Stimulated activated effector memory CD8-positive, alpha-beta T cell treated with anti-CD3 and anti-CD28 coated beads, Interleukin-12 subunit alpha, Interleukin-12 subunit beta, amount 100 ng/mL, for 72 hours (primary cell): ENCODE measurements at regions not wholly inside any gene's neighbourhood (a gene's known extent, or its start where the extent isn't known, plus 50 kb on each side); places are given as distances from the start of the nearest gene placed in this dataset.

ENCODE experiments used
- ATAC-seq: fragments of 150-1000 bp; cut with Tn5 transposase; 2 replicates; pipeline ENCODE4 v1.10.0; 2021
- DNase-seq, 2 donors: peaks; one replicate each; pipeline ENCODE4 v3.0.0; 2021 to 2022; ENCODE audit warnings: low spot score in 2 of 2
- H3K27ac Mint-ChIP-seq: one replicate; pipeline ENCODE4 v1.8.0; 2022; ENCODE audit warnings: mild to moderate bottlenecking, mixed read lengths
- H3K36me3 Mint-ChIP-seq: one replicate; pipeline ENCODE4 v1.8.0; 2022; ENCODE audit warnings: mild to moderate bottlenecking, mixed read lengths
- H3K4me1 Mint-ChIP-seq: one replicate; pipeline ENCODE4 v1.8.0; 2022; ENCODE audit warnings: mixed read lengths
- H3K4me3 Mint-ChIP-seq: one replicate; pipeline ENCODE4 v1.8.0; 2022; ENCODE audit warnings: mild to moderate bottlenecking, mixed read lengths
- H3K9me3 Mint-ChIP-seq: one replicate; pipeline ENCODE4 v1.8.0; 2022; ENCODE audit warnings: mixed read lengths

DNA sequence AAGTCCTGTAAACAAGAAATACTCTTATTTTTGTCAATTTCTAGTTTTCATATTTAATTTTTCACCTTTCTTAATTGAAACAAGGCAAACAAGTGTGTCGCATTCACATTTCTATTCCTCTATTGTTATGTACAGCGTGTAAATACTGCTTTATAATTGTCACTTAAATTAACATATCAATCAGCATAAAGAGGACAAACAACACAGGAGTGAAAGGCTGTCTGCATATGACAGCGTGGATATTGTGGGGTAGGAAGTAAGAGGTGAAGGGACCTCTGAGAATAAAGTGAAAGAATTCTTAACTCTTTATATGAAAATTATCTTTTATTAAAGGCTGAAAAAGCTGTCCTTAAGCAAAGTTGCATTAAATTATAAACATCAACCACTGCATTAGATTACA lies 797.9 kb upstream of the COBL start:
- peaks cover 25% of the 10 kb centered on the region for H3K9me3 Mint-ChIP-seq
- no peak overlapping the region for H3K27ac Mint-ChIP-seq
- H3K4me3 Mint-ChIP-seq, result no peak overlapping the region
- no peaks in the 10 kb centered on the region for H3K36me3 Mint-ChIP-seq
- H3K4me1 Mint-ChIP-seq, result no peaks in the 10 kb centered on the region
- DNase-seq (no peak), ATAC-seq (no peak)

DNA sequence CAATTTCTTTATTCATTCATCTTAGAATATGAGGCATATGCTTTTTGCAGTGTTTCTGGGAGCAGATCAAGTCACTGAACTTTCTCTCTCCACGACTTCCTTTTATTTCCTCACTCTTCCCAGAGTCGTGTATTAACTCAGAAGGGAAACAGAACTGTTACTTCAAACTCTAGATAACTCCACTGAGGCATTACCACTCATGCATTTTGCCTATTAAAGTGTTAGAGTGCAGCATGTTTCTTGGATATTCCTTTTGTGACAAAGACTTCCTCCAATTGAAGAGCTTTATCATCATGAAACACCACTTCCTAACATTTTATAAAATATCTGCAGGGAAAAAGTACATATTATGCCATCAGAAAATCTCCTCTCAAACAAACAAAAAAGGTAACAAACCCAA lies 797.4 kb upstream of the COBL start:
- Mint-ChIP-seq H3K4me1 (no peaks in the 10 kb centered on the region), H3K36me3 (no peaks in the 10 kb centered on the region), H3K27ac (no peak overlapping the region), H3K4me3 (no peak overlapping the region), H3K9me3 (peaks cover 25% of the 10 kb centered on the region)
- no peak for ATAC-seq
- DNase-seq, result no peak

DNA sequence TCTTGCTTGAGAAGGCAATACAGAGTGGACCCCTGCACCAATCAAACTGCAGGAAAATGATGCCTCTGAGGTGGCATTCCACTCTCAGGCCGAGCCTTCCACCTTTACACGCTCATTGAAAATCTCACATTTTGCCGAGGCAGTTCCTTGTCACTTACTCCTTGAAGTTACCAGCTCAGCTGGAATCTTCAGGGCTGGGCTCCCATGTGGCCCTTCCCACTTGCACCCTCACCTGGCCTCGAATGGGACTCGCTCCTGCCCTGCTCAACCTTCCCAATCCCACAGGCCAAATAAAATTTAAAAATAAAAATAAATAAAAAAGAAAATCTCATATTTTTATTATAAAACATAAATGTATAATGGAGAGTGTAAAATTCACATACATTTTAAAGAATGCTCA lies 790.7 kb upstream of the COBL start:
- ATAC-seq (no peak), DNase-seq (no peak)
- no peaks in the 10 kb centered on the region for H3K36me3 Mint-ChIP-seq
- H3K4me3 Mint-ChIP-seq, result no peak overlapping the region
- H3K9me3 Mint-ChIP-seq, result peaks cover 16% of the 10 kb centered on the region
- no peaks in the 10 kb centered on the region for H3K4me1 Mint-ChIP-seq
- no peak overlapping the region for H3K27ac Mint-ChIP-seq

DNA sequence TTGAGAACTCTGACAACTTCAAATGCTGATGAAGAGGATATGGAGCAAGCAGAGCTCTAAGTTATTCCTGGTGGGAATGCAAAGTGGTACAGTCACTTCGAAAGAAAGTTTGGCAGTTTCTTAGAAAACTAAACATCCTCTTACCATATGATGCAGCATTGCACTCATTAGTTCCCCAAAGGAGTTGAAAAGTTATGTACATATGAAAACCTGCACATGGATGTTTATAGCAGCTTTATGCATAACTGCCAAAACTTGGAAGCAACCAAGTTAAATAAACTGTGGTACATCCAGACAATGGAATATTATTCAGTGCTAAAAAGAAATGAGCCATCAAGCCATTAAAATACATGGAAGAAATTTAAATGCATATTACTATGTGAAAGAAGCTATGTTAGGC lies 779.3 kb upstream of the COBL start:
- DNase-seq (no peak), ATAC-seq (no peak)
- Mint-ChIP-seq H3K27ac (no peak overlapping the region), H3K9me3 (peaks cover 24% of the 10 kb centered on the region), H3K4me3 (no peak overlapping the region), H3K4me1 (no peaks in the 10 kb centered on the region), H3K36me3 (no peaks in the 10 kb centered on the region)

DNA sequence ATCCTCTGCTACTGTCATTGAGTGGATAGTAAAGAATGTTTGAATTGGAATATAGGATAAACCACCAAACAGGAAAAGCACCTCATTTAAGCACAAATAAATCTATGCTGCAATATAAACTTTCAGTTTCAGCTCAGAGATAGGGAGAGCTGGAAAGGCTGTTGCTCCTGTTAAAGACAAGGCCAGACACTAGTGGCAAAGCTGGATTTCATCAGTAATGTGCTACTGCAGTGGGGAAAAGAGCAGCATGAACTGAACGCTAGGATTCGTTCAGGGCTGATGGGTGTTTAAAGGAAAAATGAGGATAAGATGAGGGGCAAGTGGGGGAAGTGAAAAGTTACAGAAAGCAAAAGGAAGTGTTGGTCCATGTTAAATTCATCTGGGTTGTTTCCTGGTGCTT lies 775.4 kb upstream of the COBL start:
- no peaks in the 10 kb centered on the region for H3K4me1 Mint-ChIP-seq
- H3K9me3 Mint-ChIP-seq, result peaks cover 19% of the 10 kb centered on the region
- no peak overlapping the region for H3K27ac Mint-ChIP-seq
- H3K36me3 Mint-ChIP-seq, result no peaks in the 10 kb centered on the region
- H3K4me3 Mint-ChIP-seq, result no peak overlapping the region
- no peak for DNase-seq
- no peak for ATAC-seq

DNA sequence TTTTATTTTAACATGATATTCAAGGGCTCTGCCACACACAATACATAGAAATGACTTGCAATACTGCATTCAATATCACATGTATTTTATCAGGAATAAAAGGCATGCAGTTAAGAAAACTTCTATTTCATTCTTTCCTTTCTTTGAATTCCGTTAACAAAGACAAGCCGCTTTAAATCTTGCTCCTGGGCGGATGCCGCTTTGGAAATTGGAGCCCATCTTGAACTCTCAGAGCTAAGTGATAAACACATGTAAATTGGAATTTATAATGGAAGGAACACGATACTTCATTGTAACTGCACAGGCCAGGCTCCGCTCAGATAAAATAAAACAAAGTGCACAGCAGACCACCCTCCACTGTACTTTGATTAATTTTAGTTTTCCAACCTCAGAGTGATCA lies 774.5 kb upstream of the COBL start:
- Mint-ChIP-seq H3K4me1 (no peaks in the 10 kb centered on the region), H3K9me3 (peaks cover 17% of the 10 kb centered on the region), H3K4me3 (no peak overlapping the region), H3K36me3 (no peaks in the 10 kb centered on the region), H3K27ac (no peak overlapping the region)
- ATAC-seq (no peak), DNase-seq (no peak)

DNA sequence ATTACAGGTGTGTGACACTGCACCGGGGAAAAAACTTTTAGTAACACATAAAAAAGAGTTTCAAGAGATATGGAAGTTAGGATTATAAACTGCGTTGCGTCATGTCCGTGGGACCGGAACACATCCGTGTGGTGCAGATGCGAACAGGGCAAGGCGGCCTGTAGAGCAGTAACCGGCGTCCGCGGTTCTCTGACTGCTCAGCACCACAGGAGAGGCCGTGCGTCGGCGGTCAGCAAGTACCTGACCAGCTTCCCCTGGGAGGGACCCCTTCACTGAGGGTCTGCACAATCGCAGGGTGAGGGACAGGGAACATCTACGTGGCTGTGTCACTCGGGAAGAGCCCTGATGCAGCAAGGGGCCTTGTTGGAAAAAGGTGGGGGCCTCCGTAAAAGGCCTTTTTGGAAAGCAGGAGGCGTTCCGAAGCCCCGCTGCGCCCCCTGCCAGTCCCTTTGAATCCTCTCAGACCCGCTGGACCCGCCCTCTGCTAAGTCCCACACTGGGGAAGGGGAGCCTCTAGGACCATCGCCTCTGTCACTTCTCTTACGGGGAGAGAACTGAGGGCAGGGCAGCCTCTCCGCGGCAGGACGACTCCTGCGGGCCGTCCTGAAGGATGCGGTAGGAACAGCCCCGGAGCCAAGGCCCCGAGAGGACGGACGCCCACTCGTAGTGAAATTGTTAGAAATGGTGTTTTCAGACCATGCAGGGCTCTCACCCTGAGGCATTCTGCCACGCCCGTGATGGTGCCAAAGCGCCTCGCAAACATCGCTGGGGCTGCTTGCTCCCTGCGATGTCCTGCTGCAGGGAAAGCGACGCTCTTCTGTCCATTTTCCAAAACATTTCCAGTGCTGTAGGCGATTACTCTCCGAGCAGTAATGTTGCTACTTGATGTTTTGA lies 771.6 kb upstream of the COBL start:
- no peak overlapping the region for H3K27ac Mint-ChIP-seq
- no peak overlapping the region for H3K4me3 Mint-ChIP-seq
- no peaks in the 10 kb centered on the region for H3K36me3 Mint-ChIP-seq
- no peaks in the 10 kb centered on the region for H3K4me1 Mint-ChIP-seq
- no peak for DNase-seq
- no peak for ATAC-seq
- peaks cover 16% of the 10 kb centered on the region for H3K9me3 Mint-ChIP-seq

DNA sequence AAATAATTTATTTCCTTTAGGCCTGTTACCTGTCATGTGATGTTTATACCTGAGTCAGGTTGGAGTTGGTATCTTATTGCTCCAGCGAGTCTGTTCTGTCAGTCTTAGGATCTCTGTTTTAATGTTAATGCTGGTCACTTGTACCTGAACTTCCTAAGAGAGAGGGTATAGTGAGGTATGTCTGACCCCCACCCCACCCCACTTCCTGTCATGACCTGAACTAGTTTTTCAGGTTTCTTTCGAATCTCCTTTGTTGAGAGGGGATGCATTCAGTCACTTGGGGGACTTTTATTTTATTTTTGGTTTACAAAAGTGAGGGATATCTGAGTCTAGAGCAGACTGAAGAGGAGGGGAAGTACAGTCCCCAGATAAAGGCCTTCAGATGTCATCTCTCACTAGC lies 769.0 kb upstream of the COBL start:
- H3K4me1 Mint-ChIP-seq, result no peaks in the 10 kb centered on the region

DNA sequence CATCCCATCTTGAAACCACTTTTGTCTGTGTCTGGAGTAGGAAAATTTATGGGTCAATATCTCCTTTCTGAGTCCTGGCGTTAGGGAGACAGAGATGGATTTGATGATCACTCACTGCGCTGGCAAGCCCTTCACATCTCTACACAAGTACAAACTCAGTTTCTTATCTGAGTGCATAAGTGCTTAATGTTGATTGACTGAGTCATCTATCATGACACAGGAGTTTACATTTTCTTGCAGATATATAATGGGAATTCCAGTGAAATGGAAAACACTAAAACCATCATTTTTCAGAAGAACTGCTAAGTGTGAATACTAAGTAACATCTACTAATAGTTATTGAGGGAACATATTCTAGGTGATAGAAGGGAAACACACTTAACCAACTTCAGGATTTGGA lies 763.9 kb upstream of the COBL start:
- ATAC-seq (no peak), DNase-seq (no peak)
- Mint-ChIP-seq H3K36me3 (no peaks in the 10 kb centered on the region), H3K27ac (no peak overlapping the region), H3K4me3 (no peak overlapping the region), H3K4me1 (no peaks in the 10 kb centered on the region), H3K9me3 (peaks cover 17% of the 10 kb centered on the region)

More for the DNA sequence above, 769.0 kb upstream of the COBL start:
- H3K36me3 Mint-ChIP-seq, result no peaks in the 10 kb centered on the region
- no peak overlapping the region for H3K27ac Mint-ChIP-seq
- no peak overlapping the region for H3K4me3 Mint-ChIP-seq
- H3K9me3 Mint-ChIP-seq, result peaks cover 10% of the 10 kb centered on the region
- ATAC-seq (no peak), DNase-seq (no peak)

DNA sequence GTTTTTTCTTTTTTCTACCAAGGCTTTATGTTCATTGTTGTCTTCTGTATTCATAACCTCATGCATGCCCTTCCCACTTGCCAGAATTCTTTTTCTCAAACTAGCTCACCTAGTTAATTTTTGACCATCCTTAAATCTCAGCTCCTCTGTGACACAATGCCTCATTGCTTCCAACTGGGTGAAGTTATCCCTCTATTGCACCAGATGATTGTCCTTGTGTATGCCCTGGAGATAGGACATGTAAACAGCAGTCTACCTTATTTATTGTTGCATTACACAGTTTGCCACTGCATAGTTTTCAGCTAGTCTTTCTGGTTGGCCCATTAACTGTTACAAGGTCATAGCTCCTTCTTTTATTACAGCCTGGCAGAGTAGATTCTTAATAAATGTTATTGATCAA lies 763.1 kb upstream of the COBL start:
- no peak for ATAC-seq
- DNase-seq, result no peak
- Mint-ChIP-seq H3K9me3 (peaks cover 17% of the 10 kb centered on the region), H3K4me1 (no peaks in the 10 kb centered on the region), H3K4me3 (no peak overlapping the region), H3K27ac (no peak overlapping the region), H3K36me3 (no peaks in the 10 kb centered on the region)

DNA sequence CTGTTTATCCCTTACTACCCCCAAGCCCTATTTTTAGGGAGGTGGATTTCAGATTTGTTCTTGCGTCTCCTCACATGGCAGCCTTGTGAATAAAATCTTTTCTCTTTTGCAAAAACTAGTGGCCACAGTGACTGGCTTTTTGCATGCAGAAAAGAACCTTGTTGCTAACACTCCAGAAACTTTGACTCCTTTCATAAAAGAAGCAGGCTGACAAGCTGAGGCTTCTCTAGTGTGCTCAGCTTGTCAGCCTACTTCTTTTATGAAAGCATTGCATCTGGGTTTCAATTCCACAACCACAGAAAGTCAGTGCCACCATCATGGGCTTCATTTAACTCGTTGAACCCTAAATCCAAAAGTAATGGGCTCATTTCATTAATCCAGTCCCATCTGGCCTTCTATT lies 761.0 kb upstream of the COBL start:
- H3K4me1 Mint-ChIP-seq, result no peaks in the 10 kb centered on the region
- peaks cover 25% of the 10 kb centered on the region for H3K9me3 Mint-ChIP-seq
- H3K4me3 Mint-ChIP-seq, result no peak overlapping the region
- no peak for DNase-seq
- no peaks in the 10 kb centered on the region for H3K36me3 Mint-ChIP-seq
- no peak for ATAC-seq
- H3K27ac Mint-ChIP-seq, result no peak overlapping the region

DNA sequence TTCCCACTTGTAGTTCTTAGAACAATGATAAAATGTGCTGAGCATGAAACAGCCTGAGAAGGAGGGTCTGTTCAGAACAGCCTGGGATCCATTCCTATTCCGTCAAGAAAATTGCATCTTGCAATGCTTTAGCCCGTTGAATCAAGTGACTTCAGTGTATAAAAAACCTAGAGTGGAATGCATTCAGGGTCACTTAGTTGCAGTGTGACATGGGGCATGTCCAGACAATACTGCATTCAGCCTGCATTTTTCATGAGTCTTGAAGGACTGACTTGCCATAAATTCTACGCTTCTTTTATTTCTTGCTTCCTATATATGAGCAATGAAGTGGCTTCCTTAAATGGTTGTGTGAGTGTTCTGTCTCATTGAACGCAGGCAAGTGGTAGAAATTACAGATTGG lies 758.3 kb upstream of the COBL start:
- no peak for ATAC-seq
- no peak overlapping the region for H3K4me3 Mint-ChIP-seq
- H3K4me1 Mint-ChIP-seq, result no peaks in the 10 kb centered on the region
- no peak overlapping the region for H3K27ac Mint-ChIP-seq
- peaks cover 35% of the 10 kb centered on the region for H3K9me3 Mint-ChIP-seq
- DNase-seq, result no peak
- no peaks in the 10 kb centered on the region for H3K36me3 Mint-ChIP-seq

DNA sequence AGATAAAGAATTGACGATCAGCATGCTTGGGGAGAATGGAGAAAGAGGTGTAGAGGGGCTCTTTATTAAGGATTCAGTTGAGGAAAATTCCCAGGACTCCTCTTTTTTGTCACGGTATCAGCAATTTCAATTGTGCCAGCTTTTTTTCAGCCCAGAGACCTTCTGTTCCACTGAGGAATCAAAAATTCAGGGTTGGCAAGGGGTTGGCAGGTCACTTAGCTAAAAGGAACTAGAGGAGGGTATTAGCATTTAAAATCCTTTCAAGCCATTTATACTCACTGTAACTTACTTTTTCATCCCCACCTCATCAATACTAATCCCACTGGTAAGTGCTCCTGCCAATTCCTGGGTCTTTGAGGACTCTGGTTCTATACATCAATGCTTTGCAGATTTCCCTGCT lies 757.5 kb upstream of the COBL start:
- H3K27ac Mint-ChIP-seq, result no peak overlapping the region
- no peaks in the 10 kb centered on the region for H3K4me1 Mint-ChIP-seq
- peaks cover 30% of the 10 kb centered on the region for H3K9me3 Mint-ChIP-seq
- DNase-seq (no peak), ATAC-seq (no peak)
- no peak overlapping the region for H3K4me3 Mint-ChIP-seq
- H3K36me3 Mint-ChIP-seq, result no peaks in the 10 kb centered on the region

DNA sequence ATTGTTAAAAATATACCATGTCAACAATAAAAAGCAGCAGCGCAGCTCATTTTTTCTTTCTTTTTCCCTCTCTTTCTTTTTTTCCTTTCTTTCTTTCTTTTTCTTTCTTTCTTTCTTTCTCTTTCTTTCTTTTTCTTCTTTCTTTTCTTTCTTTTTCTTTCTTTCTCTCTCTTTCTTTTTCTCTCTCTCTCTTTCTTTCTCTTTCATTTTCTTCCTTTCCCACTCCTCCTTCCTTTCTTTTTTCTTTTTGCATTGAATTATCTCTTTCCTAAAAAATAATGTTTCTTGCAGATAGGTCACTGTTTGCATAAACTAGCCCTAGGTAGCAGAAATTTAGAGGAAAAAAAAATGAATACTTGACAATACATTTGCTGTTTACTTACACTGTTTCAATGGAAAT lies 755.1 kb upstream of the COBL start:
- Mint-ChIP-seq H3K36me3 (no peaks in the 10 kb centered on the region), H3K9me3 (peaks cover 29% of the 10 kb centered on the region), H3K4me1 (no peaks in the 10 kb centered on the region), H3K4me3 (no peak overlapping the region), H3K27ac (no peak overlapping the region)
- ATAC-seq (no peak), DNase-seq (no peak)

DNA sequence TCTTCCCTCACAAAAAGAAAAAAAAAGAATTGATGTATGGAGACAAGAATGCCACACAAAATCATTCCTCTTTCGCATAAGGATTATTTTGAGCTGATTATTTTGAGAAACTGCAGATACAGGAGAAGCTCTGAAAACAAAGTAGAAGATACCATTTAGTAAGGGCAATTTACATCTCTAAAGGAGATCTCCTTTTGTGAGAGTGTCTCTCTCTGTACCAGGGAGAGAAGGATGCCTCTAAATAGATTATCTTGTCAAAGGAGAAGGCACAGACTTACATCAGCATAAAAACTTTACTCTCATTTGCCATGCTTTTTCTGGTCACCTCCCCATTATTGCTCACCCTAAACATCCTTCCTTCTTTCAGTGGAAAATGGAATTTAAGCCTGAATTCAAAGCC lies 747.9 kb upstream of the COBL start:
- no peaks in the 10 kb centered on the region for H3K36me3 Mint-ChIP-seq
- no peaks in the 10 kb centered on the region for H3K4me1 Mint-ChIP-seq
- no peak overlapping the region for H3K27ac Mint-ChIP-seq
- no peak for ATAC-seq
- peaks cover 14% of the 10 kb centered on the region for H3K9me3 Mint-ChIP-seq
- no peak for DNase-seq
- H3K4me3 Mint-ChIP-seq, result no peak overlapping the region

DNA sequence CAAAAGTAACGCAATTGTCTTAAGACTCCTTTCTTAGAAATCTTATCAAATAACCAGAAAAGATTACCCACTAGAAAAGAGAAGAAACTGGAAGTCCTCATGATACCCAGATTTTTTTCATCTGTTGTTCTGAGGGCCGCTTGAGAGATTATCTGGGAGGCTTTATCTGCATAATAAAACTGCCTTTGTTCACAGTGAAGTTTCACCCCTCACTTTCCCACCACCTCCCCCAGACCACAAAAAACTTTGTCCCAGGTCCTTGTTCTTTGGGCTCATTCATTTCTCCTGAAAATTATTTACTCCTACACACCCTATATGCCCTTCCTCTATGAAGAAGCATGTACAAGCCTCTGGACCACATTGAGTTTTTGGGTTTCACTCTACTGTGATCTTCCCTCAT lies 745.1 kb upstream of the COBL start:
- Mint-ChIP-seq H3K4me1 (no peaks in the 10 kb centered on the region), H3K36me3 (no peaks in the 10 kb centered on the region), H3K9me3 (peaks cover 14% of the 10 kb centered on the region), H3K4me3 (no peak overlapping the region), H3K27ac (no peak overlapping the region)
- no peak for DNase-seq
- no peak for ATAC-seq

DNA sequence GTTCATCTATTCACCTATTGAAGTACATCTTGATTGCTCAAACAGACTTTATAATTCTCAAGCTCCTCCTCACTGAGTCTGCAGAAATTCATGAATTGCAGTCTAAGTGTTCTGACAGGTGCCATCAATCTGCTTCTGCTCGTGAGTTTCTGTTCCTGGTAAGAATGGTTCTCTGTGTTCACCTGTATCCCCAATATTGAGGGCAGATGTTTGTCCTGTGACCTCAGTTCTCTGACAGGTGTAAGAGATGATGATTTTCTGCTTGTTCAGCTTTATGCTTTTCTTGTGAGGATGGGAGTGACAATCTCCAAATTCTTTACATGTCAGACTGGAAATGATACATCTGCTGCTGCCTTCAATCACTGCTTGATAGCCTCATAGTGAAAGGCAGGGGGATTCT lies 736.9 kb upstream of the COBL start:
- Mint-ChIP-seq H3K9me3 (peaks cover 17% of the 10 kb centered on the region), H3K27ac (no peak overlapping the region), H3K4me3 (no peak overlapping the region), H3K36me3 (no peaks in the 10 kb centered on the region), H3K4me1 (no peaks in the 10 kb centered on the region)
- ATAC-seq (no peak), DNase-seq (no peak)
